Stimulated activated CD4-positive, alpha-beta T cell treated with anti-CD3 and anti-CD28 coated beads, Interleukin-2, amount 100 ng/mL, for 48 hours (primary cell): ENCODE measurements at regions not wholly inside any gene's neighbourhood (a gene's known extent, or its start where the extent isn't known, plus 50 kb on each side); places are given as distances from the start of the nearest gene placed in this dataset.
"Not testable (repeated sequence)": the region's sequence is repeated elsewhere in the genome, so short reads cannot be mapped to it uniquely, and the experiment has no call there.

ENCODE experiments used
- DNase-seq, 2 donors: peaks; one replicate each; pipeline ENCODE4 v3.0.0-alpha.2; 2020

DNA sequence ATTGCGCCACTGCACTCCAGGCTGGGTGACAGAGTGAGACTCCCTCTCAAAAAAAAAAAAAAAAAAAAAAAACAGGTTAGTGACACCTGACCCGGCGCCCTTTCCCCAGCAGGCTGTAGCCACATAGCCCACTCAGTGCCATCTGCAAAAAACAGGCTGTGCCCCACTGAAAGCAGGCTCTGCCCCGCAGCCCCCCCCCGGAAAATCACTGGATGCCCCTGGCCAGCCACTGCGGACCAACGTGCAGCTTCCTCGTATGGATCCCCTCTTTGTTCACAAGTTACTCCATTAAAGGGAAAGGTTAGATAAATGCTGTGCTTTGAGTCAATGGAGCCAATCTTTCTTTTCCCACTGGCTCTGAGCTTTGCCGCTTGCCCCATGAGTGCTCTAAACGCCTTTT is 660.3 kb downstream of the TBC1D22A start:
- no peak for DNase-seq

DNA sequence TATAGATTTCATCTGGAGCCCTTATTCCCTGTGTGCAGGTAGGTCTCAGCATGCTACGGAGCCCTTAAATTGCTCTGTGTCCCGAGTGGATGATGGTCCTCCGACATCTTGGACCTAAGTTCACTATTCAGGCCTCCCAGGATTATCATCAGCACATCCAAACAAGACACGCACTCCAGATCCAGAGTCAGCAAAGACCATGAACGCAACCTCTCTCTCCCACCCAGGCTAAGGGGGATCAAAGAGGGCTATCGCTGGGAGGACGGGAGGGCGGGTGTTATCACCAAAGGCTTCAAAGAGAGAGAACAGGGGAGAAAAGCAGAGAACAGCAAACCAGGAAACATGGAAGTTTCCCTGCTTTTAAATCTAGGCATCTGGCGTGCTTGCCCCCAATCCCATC is 659.4 kb downstream of the TBC1D22A start:
- DNase-seq, result no peak

DNA sequence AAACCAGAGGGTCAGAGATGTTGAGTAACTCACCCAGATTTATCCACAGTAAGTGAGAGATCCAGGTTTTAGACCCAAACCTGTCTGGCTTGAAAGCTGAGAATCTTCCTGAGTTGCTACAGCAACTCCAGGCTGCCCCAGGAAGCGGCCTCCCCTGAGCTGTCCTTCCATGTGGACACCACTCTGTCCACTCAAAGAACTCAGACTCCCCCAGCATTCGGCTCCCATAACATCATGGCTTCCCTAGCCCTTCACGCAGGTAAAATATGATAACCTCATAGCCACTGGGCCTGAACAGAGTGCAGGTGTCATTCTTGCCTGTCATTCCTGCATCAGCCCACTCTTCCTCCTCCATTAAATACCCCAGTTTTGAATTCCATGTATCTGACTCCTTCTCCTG is 657.8 kb downstream of the TBC1D22A start:
- DNase-seq, result no peak

DNA sequence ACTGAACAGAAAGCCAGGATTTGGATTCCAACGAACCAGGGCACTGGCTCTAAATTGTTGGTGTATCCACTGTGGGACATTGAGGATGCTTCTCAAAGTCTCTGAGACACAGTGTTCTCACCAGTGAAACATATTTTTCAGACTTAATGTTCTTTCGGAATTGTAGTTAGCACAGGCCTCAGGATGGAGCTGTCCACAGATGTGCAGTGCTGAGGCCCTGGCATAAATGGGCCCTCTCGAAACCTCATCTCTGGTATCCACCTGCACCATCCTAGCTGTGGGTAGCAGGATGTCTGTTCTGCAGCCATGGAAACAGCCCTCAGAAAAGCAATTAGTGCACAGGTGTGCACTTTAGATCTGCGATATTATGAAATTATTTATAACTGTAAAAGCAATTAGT is 656.8 kb downstream of the TBC1D22A start:
- no peak for DNase-seq

DNA sequence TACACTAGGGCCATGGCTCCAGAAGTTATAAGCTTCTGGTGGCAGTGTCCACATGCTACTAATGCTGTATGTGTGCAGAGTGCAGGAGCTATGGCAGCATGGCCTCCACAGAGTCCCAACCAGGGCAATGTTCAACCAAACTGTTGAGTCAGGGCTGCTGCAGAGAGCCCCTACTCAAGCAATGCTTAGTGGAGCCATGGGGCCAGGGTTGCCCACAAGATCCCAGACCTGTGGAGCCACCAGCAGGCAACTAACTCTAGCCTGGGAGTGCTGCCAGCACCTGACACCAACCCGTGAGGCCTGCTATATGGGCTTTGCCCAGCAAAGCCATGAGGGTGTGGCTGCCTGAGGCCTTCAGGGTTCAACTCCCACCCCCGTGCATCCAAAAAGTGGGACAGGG is 655.2 kb downstream of the TBC1D22A start:
- DNase-seq, result no peak

DNA sequence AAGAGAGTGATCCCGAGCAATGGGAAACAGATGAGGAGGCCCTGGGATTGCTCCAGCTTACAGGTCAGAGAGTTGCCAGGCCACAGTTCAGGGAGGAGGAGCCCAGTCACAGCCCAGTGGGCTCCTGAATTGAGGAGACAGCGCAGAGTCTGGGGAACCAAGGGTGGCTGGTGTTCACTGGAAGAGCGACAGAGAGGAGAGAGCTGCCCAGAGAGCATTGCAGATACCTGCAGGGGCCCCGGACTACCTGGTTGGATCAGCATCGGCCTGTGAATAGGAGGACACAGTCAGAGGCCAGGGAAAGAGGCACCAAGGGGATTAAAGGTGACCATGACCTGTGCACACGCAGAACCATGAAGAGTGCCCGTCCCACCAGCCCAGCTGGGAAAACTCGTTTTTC is 648.6 kb downstream of the TBC1D22A start:
- DNase-seq, result no peak

- DNase-seq, result no peak
Observed at GRCh38 chr22:47409539-47410275, 647.3 kb downstream of the TBC1D22A start.

- DNase-seq, result no peak
Observed at GRCh38 chr22:47408409-47408808, 646.0 kb downstream of the TBC1D22A start.

GRCh38 chr22:47407461-47408025 is 645.1 kb downstream of the TBC1D22A start:
- no peak for DNase-seq

GRCh38 chr22:47406896-47407295 is 644.4 kb downstream of the TBC1D22A start:
- DNase-seq, result no peak

GRCh38 chr22:47406180-47406834 is 643.9 kb downstream of the TBC1D22A start:
- no peak for DNase-seq

DNA sequence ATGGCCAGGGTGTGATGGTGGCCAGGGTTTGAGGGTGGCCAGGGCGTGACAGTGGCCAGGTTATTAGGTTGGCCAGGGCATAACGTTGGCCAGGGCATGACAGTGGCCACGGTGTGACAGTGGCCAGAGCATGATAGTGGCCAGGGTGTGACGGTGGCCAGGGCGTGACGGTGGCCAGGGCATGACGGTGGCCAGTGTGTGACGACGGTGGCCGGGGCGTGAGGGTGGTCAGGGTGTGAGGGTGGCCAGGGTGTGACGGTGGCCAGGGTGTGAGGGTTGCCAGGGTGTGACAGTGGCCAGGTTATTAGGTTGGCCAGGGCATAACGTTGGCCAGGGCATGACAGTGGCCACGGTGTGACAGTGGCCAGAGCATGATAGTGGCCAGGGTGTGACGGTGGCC is 642.8 kb downstream of the TBC1D22A start:
- DNase-seq, result not testable (repeated sequence)

GRCh38 chr22:47402876-47403525 is 640.6 kb downstream of the TBC1D22A start:
- DNase-seq, result no peak

GRCh38 chr22:47401976-47402770 is 639.7 kb downstream of the TBC1D22A start:
- no peak for DNase-seq

- DNase-seq, result no peak
Observed at GRCh38 chr22:47401592-47401898, 639.1 kb downstream of the TBC1D22A start.

- no peak for DNase-seq
Observed at GRCh38 chr22:47400701-47401591, 638.5 kb downstream of the TBC1D22A start.

DNA sequence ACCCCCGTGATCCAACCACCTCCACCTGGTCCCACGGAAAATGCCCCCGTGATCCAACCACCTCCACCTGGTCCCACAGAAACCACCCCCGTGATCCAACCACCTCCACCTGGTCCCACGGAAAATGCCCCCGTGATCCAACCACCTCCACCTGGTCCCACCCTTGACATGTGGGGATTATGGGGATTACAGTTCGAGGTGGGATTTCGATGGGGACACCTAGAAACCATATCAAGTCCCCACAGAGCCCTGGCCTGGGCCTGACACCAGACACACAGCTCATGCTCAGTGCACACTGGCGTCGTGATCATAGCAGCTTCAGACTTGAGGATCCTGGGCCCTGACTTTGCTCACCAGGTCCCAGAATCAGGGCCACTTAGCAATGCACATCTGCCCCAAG is 637.7 kb downstream of the TBC1D22A start:
- DNase-seq, result not testable (repeated sequence)

GRCh38 chr22:47398921-47399790 is 636.7 kb downstream of the TBC1D22A start:
- no peak for DNase-seq

DNA sequence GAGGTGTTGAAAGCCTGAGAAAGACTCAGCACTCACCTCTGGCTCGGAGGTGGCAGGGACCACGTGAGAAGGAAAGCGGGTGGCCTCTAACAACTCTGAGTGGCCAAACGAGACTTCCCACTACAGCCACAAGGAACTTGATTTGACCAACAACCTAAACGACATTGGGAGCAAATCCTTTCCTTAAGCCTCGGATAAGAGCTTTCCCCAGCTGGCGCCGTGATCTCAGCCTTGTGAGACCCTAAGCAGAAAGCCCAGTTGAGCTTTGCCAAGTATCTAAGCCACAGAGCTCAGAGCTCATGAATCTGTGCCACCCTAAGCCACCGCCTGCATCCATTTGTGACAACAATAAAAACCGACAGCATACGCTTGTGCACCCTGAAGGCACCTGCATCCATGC is 636.0 kb downstream of the TBC1D22A start:
- no peak for DNase-seq

DNA sequence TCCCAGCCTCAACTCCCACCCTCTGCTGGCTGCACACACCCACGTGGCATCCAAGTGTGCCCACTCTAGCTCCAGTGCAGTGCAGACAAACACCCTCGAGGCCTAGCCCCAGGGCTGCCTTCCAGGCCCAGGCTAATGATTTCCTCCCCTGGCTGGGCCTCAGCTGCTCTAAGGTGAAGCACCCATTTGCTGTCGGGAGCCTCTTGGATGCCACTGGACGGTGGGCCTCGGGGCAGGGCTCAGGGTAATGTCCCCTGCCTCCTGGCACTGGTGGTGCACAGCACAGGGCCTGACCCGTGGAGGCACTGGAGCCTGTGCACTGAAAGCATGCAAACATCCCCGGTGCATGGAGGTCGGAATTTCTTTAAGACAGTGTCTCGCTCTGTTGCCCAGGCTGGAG is 635.2 kb downstream of the TBC1D22A start:
- DNase-seq, result no peak

- DNase-seq, result no peak
Observed at GRCh38 chr22:47396515-47396914, 634.1 kb downstream of the TBC1D22A start.
